Right cardiac atrium (tissue), 5 donors: ENCODE measurements at regions not wholly inside any gene's neighbourhood (a gene's known extent, or its start where the extent isn't known, plus 50 kb on each side); places are given as distances from the start of the nearest gene placed in this dataset.
"Not testable (repeated sequence)": the region's sequence is repeated elsewhere in the genome, so short reads cannot be mapped to it uniquely, and the experiment has no call there.

Experiments
- ATAC-seq, 2 donors: fragments of 200-7000 bp; cut with Tn5 transposase; one replicate each; pipeline versions ENCODE4 v1.8.0 to v1.9.1; 2020; ENCODE audit warnings: moderate library complexity in 2 of 2, mild to moderate bottlenecking in 1 of 2
- DNase-seq, 3 donors: peaks; one replicate each; pipeline ENCODE4 v3.0.0-alpha.2; 2020
- H3K27ac ChIP-seq: one replicate; pipeline ENCODE4 v1.5.1; 2013; ENCODE audit warnings: mild to moderate bottlenecking, low read length, control low read depth, moderate library complexity
- H3K27me3 ChIP-seq: one replicate; pipeline ENCODE4 v1.6.1; 2013; ENCODE audit not compliant: control insufficient read depth, insufficient read depth
- H3K4me1 ChIP-seq: one replicate; pipeline ENCODE4 v1.6.1; 2013; ENCODE audit warnings: low read length; ENCODE audit not compliant: control insufficient read depth, insufficient read depth
- H3K4me3 ChIP-seq: one replicate; pipeline ENCODE4 v1.5.1; 2013; ENCODE audit warnings: low read length, control low read depth
- H3K9me3 ChIP-seq: one replicate; pipeline ENCODE4 v1.6.1; 2013; ENCODE audit warnings: low read length; ENCODE audit not compliant: control insufficient read depth
- WGBS: extraction: QIAGEN DNeasy Blood & Tissue Kit; methylation state at CpG from one replicate; pipeline ENCODE4 v1.1.7; 2013; 5-methylcytosine and 5-hydroxymethylcytosine counted together
- intact Hi-C, 4 donors: fragments of 100-400 bp; cut with DNase I; formaldehyde crosslinking; loops; one replicate each; pipeline versions ENCODE4 v1.11.0 to v1.14.0; 2022 to 2023
- donor health status: healthy with polysubstance abuse.
- donor health status: DM: no; HTN: yes; CAD: no.
- donor health status: DM: no; HTN: no; CAD: no.
- donor health status: DM: no; HTN: yes; CAD: no; lungs with severe emphysema.
- donor health status: DM: yes; HTN: yes; CAD: no.

GRCh38 chr18:76616373-76616772 lies 121.3 kb upstream of the ZNF516 start:
- no peaks in the 10 kb centered on the region for H3K9me3 ChIP-seq
- no peak overlapping the region for H3K27ac ChIP-seq
- DNase-seq (no peak), ATAC-seq (no peak)
- H3K27me3 ChIP-seq = no peaks in the 10 kb centered on the region
- peaks cover 1% of the 10 kb centered on the region for H3K4me1 ChIP-seq
- intact Hi-C loops = loop anchor here in 1 of 4 donors (10.0 kb wide), 1 partner anchor 212 kb away; no protein-coding TSS in a partner anchor
- 88% methylated on average over 7 of the region's 7 CpGs for WGBS
- no peak overlapping the region for H3K4me3 ChIP-seq

DNA sequence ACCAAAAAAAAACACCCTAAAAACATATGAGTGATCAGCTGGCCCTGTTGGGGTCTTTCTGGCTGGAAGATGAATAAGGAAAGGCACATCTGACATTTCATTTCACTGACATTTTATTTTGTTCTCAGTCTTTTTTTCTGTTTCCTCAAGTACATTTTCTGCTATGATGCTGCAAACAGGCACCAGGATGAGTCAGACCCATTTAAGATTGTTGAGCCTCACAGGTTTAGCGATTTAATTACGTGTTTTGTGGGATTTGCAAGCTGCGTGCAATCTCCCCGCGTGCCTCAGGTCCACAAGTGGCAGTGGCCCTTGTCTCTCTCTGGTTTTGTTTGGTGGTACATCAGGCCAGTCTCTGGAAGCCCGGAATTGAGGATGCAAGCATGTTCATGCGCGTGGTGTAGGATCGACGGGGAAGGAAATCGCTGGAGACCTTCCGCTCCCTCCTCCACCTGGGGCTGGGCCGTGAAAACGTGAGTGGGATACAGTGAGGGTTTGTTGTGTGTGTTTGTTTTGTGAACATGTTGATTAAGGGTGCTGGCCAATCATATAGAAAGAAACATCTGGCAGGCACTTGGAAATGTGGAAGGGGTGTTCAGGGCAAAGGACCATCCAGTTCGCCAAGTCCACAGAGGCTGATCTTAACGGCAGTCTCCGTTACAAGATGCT lies 120.2 kb upstream of the ZNF516 start:
- intact Hi-C loops = loop anchor here in 1 of 4 donors (10.0 kb wide), 1 partner anchor 210 kb away; no protein-coding TSS in a partner anchor
- WGBS = 82% methylated on average over 17 of the region's 17 CpGs

DNA sequence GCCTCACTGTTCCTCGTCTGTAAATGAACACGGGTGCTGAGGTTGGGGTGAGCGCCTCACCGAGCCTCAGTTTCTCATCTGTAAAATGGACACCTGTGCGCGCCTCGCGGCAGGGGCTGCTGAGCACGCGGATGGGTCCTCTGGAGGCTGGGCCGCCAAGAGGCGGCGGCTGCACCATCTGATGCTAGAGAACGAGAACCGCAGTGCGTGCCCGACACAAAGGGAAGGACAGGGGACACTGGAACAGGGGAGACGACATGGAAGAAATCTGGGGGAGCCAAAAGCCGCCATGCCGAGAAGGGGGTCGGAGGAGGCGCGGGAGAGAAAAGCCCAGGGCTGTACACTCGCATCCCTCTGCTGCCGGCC lies 118.7 kb upstream of the ZNF516 start:
- Histone ChIP-seq H3K27ac (no peak overlapping the region), H3K4me3 (no peak overlapping the region), H3K4me1 (no peaks in the 10 kb centered on the region), H3K9me3 (no peaks in the 10 kb centered on the region), H3K27me3 (no peaks in the 10 kb centered on the region)
- no peak for ATAC-seq
- peak in 1 of 3 donors; percentile 51 for DNase-seq
- WGBS = 94% methylated on average over 25 of the region's 25 CpGs
- intact Hi-C loops = loop anchor here in 1 of 4 donors (10.0 kb wide), 1 partner anchor 209 kb away; no protein-coding TSS in a partner anchor

More for the DNA sequence above, 120.2 kb upstream of the ZNF516 start:
- H3K4me3 ChIP-seq = no peak overlapping the region
- H3K27me3 ChIP-seq = no peaks in the 10 kb centered on the region
- ATAC-seq (no peak), DNase-seq (no peak)
- no peaks in the 10 kb centered on the region for H3K9me3 ChIP-seq
- H3K4me1 ChIP-seq = peaks cover 1% of the 10 kb centered on the region
- H3K27ac ChIP-seq = no peak overlapping the region

DNA sequence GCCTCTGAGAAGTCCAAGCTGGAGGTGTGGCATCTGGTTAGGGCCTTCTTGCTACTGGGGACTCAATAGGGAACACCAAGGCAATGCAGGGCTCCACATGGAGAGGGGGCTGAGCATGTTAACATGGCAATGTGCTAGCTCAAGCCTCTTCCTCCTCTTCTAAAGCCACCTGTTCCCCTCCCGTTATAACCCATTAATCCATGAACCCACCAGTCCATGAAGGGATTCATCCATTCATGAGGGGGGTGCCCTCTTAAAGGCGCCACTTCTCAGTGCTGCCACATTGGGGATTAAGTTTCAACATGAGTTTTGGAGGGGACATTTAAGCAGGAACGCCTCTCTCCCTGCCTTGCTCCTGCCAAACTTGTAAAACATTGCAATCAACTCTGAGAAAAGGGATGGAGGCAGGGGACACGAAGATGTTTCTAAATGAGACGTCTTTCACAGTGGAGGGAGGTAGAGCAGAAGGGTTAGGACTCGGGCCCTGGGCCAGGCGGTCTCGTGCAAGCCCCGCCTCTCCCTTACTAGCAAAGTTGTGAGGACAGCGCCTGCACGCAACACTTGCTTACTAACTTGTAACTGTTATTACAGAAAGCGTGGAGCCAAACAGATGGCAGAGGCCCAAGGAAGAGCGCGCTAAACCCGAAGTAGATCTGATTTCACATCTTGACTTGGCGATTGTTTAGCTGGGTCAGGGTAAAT lies 118.2 kb upstream of the ZNF516 start:
- DNase-seq (no peak), ATAC-seq (no peak)
- no peaks in the 10 kb centered on the region for H3K9me3 ChIP-seq
- H3K27ac ChIP-seq = no peak overlapping the region
- intact Hi-C loops = loop anchor here in 1 of 4 donors (10.0 kb wide), 1 partner anchor 208 kb away; no protein-coding TSS in a partner anchor
- no peak overlapping the region for H3K4me3 ChIP-seq
- H3K4me1 ChIP-seq = no peaks in the 10 kb centered on the region
- H3K27me3 ChIP-seq = no peaks in the 10 kb centered on the region
- 84% methylated on average over 16 of the region's 16 CpGs for WGBS

DNA sequence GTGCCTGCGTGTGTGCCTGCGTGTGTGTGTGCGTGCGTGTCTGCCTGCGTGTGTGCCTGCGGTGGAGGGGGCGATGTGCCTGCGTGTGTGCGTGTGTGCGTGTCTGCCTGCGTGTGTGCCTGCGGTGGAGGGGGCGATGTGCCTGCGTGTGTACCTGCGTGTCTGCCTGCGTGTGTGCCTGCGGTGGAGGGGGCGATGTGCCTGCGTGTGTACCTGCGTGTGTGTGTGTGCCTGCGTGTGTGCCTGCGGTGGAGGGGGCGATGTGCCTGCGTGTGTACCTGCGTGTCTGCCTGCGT lies 116.7 kb upstream of the ZNF516 start:
- H3K4me3 ChIP-seq, ATAC-seq, DNase-seq, H3K27me3 ChIP-seq, H3K27ac ChIP-seq, H3K4me1 ChIP-seq, H3K9me3 ChIP-seq: not testable (repeated sequence)
- intact Hi-C loops = loop anchor here in 1 of 4 donors (10.0 kb wide), 1 partner anchor 207 kb away; no protein-coding TSS in a partner anchor
- 94% methylated on average over 26 of the region's 26 CpGs for WGBS

DNA sequence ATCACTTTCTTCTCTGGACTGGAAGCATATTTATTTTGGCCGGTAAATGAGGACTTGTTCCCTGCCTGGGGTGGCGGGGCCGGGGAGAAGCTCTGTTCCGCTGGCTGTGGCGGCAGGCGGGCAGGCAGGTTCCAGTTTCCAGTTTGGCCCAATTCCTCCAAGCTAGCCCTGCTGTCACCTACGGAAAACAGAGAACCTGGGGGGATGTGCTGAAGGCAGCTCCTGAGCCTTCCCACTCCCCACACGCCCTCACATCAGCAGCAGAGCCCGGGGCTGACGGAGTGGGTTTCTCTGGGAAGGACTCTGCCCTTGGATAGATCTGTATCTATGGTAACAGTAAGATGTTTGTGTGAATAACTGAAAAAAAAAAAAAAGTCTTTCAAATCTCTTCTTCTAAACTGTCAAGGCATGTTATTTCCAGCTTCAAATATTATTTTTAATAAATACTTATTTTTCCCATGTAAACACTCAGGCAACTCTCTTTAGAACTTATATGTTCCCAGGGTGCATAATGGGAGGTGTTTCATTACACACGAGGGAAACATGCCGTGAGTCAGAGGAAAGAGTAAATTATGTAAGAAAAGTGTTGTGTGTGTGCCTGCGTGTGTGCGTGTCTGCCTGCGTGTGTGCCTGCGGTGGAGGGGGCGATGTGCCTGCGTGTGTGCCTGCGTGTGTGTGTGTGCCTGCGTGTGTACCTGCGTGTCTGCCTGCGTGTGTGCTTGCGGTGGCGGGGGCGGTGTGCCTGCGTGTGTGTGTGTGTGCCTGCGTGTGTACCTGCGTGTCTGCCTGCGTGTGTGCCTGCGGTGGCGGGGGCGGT lies 116.1 kb upstream of the ZNF516 start:
- no peaks in the 10 kb centered on the region for H3K9me3 ChIP-seq
- no peaks in the 10 kb centered on the region for H3K4me1 ChIP-seq
- H3K27me3 ChIP-seq = no peaks in the 10 kb centered on the region
- H3K4me3 ChIP-seq = peak overlapping the region; percentile 2
- WGBS = 72% methylated on average over 32 of the region's 32 CpGs
- no peak overlapping the region for H3K27ac ChIP-seq
- ATAC-seq = peak in 1 of 2 donors; percentile 46
- DNase-seq = peak in 2 of 3 donors; percentile 66 to 72
- intact Hi-C loops = loop anchor here in 1 of 4 donors (10.0 kb wide), 1 partner anchor 206 kb away; no protein-coding TSS in a partner anchor

GRCh38 chr18:76610012-76610411 lies 115.0 kb upstream of the ZNF516 start:
- Histone ChIP-seq H3K9me3 (no peaks in the 10 kb centered on the region), H3K27ac (no peak overlapping the region), H3K27me3 (no peaks in the 10 kb centered on the region), H3K4me1 (no peaks in the 10 kb centered on the region), H3K4me3 (no peak overlapping the region)
- ATAC-seq (no peak), DNase-seq (no peak)
- WGBS = 92% methylated on average over 4 of the region's 4 CpGs
- intact Hi-C loops = loop anchor here in 1 of 4 donors (10.0 kb wide), 1 partner anchor 205 kb away; no protein-coding TSS in a partner anchor

DNA sequence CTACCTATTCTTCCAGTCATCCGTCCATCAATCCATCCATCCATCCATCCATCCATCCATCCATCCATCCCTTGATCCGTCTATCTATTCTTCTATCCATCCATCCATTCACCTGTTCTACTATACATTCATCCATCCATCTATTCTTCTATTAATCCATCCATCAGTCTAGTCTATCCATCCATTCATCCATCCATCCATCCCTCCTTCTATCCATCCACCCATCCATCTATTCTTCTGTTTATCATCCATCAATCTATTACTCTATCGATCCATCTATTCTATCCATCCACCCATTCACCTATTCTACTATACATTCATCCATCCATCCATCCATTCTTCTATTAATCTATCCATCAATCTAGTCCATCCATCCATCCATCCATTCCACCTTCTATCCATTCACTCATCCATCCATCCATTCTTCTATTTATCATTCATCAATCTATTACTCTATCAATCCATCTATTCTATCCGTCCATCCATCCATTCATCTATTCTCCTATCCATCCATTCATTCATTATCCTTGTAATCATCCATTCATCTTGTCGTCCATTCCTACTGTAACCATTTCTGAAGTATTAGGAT lies 110.4 kb upstream of the ZNF516 start:
- ATAC-seq (no peak), DNase-seq (no peak)
- H3K4me3 ChIP-seq = no peak overlapping the region
- WGBS = 88% methylated on average over 5 of the region's 5 CpGs
- no peak overlapping the region for H3K27ac ChIP-seq
- H3K4me1 ChIP-seq = no peaks in the 10 kb centered on the region
- intact Hi-C loops = no loop called here
- no peaks in the 10 kb centered on the region for H3K9me3 ChIP-seq
- no peaks in the 10 kb centered on the region for H3K27me3 ChIP-seq

- no peak for DNase-seq
- H3K27ac ChIP-seq = no peak overlapping the region
- no peaks in the 10 kb centered on the region for H3K27me3 ChIP-seq
- intact Hi-C loops = no loop called here
- no peak for ATAC-seq
- no peaks in the 10 kb centered on the region for H3K4me1 ChIP-seq
- 74% methylated on average over 3 of the region's 3 CpGs for WGBS
- H3K4me3 ChIP-seq = no peak overlapping the region
- no peaks in the 10 kb centered on the region for H3K9me3 ChIP-seq
These were observed 109.8 kb upstream of the ZNF516 start for GRCh38 chr18:76604935-76605240.

DNA sequence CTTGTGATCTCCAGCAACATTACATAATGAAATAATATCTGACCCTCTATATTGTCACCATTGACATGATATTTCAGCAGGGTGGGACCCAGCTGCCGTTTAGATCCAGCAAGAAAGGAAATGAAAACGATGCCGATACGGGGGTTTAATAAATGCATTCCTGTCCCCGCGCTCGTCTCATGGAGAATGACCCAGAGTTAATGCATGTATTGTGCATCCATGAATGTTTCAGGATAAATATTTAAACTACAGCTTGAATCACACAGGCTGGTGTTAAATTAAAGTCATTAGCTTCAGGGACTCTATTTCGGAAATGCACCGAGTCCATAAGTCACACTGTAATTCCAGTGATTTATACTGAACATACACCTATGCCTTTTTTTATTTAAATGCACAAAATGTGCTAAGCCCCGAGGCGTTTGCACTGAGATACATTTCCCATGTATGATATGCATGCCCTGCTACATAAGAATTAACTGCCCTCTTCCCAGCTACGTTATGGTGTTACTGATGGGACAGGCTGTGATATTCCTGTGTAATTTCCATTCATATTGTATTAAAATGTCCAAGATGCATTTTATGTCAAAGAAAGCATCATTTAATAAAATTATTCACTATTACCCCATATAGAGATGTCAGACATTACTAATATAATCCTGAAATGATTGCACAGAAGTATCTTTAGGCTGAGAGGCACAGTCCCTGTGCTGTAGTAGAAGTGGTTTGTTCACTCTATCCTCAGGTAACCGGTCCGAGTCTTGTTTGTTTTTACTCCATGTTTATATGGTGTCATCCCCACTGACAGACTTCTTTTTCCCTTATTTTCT lies 109.3 kb upstream of the ZNF516 start:
- Histone ChIP-seq H3K27ac (no peak overlapping the region), H3K9me3 (no peaks in the 10 kb centered on the region), H3K4me3 (no peak overlapping the region), H3K27me3 (no peaks in the 10 kb centered on the region), H3K4me1 (no peaks in the 10 kb centered on the region)
- 79% methylated on average over 14 of the region's 14 CpGs for WGBS
- DNase-seq (no peak), ATAC-seq (no peak)
- intact Hi-C loops = no loop called here
